ENCODE measurements at regions not wholly inside any gene's neighbourhood (a gene's known extent, or its start where the extent isn't known, plus 50 kb on each side); places are given as distances from the start of the nearest gene placed in this dataset.

DNA sequence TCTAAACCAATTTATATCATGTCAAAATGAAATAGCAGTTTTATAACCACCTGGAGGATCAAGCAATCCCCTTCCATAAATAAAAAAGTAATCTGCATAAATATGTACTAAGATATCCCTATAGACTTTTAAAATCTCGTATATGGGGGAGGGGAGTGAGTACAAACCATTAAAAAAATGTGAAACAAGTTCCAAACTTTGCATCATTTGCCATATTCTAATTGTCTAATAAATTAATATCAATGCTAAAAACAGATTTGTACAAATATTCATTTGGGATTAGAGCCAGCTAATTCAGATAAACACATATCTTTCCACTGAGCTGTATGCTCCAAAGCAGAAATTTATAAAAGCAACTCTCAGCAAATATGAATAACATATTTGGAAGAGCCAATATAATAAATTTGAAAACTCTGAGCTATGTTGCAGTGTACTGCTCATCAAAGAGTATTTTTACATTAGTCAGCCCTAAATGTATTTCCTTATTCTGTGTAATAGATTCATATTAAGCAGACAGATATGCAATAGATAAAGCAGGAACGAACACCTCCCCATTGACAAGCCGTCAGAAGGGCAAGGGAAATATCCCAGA is 970.2 kb downstream of the EFNB2 start:
- DNase-seq, result no peak

DNA sequence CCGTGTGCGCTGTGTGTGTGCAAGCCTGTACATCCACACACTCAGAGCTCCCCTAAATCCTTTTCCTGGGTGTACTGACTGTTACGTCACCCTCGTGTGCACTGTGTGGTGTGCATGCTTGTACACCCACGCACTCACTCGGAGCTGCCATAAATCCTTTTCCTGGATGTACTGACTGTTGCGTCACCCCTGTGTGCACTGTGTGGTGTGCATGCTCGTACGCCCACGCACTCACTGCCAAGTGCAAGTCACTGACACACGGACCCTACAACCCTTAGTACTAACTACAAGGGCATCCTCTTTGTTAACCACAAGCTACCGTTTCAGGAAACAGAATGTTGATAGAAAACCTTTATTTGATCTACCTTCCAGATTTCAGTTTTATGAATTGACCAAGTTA is 983.4 kb downstream of the EFNB2 start:
- no peak for DNase-seq

DNA sequence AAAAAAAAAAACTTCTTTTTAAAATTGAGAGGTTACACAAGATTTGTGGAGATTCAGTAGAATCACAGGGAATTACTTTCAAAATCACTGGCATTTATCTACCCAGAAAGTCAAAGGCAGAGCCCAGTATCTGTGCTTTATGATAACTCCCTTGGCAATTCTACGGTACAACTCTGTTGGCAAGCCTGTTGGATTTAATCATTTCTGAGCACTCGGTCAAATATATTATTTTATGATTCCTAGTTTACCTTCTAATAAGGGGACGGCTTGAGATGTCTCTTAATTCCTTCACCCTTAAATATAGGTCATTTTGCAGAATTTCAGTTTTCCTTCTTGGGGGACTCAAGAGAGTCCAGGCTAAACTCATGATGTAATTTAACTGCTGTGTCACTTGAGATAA is 987.6 kb downstream of the EFNB2 start:
- no peak for DNase-seq

DNA sequence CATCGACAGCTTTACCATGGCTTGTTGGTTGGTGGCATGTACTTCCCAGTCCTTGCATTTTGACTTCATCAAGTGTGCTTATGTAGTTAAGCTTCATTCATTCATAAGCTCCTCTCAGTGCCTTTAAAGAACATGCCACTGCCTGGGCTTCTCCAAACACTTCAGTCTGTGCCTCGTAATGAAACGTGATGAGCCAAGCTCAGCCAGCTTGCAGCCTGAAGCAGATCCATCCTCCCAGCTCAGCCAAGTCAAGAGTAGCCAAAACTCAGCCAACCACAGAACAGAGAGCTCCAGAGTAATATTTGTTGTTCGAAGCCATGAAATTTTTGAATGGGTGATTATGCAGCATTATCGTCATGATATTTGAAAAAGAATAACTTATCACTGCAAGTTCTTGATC is 989.7 kb downstream of the EFNB2 start:
- DNase-seq, result no peak

DNA sequence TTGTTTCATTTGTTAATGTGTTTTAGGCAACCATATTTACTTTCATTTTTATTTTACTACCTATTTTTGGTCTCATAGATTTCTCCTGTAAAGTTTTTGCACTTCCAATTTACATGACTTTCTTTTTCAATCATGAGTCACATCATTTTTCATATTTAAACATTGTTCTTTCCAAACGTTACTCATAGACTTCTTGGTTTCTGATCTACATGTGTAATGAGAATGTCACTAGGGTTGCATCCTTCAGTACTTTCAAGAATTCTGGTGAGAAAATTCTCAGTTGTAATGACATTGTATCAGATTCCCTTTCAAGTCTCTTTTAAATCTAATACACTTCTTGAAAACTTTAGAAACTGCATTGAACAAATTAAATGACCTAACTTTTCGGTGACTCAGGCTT is 991.7 kb downstream of the EFNB2 start:
- DNase-seq, result no peak

DNA sequence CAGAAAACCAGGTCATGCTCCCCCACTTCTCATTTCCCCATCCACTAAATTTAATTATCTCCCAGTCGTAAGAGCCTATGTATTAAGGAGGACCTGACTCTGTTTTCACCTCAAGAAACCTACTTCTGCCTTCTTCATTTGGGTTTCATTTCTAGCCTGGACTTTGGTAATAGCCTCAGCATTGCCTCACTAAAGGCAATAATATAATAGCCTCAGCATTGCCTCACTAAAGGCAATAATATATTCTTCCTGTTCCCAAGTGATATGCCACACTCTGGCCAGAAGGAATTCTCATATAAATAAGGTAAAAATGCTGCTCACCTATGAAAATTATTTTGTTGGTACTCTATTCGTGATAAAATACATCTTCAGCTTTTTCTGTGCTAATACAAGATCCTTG is 993.9 kb downstream of the EFNB2 start:
- DNase-seq, result no peak

DNA sequence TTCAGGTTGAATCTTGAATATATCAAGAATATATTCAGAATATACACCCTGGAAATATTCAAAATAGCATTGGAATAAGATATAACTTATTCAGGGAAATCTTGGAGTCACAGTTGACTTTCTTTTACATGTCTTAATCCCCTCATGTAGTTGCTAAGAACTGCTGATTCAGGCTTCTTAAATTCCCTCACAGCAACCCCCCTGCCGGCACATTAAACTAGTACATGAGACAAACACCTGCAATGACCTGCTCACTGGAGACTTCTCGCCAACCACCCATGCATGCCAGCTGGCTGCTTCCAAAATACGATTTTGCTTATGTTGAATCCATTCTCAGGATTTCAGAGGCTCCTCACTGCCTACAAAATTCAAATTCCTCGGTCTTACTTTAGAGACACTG is 997.1 kb downstream of the EFNB2 start:
- no peak for DNase-seq

DNA sequence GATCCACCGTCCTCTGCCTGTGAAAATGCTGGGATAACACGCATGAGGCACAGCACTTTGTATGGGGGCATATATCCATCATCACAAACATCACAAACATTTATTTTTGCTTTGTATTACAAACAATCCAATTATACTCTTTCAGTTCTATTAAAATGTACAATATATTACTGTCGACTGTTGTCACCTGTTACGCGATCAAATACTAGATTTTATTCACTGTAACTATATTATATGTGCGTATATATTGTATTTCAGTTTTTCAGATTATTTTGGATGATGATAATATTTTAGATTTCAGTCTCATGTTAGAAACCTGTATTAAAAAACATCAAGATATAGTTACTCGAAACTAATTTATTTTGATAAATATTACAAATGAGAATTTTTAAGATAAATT is 998.3 kb downstream of the EFNB2 start:
- DNase-seq, result no peak

DNA sequence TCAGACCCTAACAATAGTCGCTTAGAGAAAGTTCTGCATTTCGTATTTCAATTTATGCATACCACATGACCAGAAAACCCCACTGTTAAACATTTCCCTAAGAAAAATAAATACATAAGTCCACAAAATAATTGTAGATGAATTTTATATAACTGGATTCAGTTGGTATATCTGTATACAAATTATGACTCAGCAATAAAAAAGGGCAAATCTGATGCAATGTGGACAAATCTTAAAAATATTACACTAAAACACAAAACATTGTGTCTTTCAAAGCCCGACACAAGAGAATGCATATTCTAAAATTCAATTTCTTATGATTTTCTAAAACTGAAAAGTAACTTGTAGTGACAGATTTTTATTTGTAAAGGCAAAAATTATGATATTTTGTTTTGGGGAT is 1005.0 kb downstream of the EFNB2 start:
- DNase-seq, result no peak

DNA sequence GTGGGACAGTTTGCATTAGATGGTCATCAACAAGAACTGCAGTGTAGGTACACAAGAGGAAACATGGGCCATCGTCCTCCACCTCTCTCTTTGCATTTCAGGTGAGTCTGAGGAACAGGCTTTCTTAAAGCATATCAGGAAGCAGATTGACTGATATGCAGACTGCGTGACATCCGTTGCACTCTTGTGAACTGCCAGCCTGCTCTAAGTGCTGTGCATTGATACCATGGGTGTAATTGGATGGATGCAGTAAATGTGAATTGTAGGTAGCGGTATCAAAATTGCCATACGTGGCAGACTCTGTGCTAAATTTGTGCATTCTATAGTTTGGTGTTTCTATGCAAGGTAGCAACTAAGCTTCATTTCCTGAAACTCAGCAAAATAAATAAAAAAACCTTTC is 1008.3 kb downstream of the EFNB2 start:
- DNase-seq, result no peak

DNA sequence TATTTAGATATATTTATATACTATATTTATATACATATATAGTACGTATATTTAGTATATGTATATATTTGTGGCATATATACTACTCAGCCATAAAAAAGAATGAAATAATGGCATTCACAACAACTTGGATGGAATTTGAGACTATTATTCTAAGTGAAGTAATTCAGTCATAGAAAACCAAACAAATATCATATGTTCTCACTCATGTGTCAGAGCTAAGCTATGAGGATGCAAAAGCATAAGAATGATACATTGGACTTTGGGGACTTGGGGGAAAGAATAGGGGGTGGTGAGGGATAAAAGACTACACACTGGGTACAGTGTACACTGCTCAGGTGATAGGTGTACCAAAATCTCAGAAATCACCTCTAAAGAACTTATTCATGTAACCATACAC is 1015.7 kb downstream of the EFNB2 start:
- DNase-seq, result no peak

DNA sequence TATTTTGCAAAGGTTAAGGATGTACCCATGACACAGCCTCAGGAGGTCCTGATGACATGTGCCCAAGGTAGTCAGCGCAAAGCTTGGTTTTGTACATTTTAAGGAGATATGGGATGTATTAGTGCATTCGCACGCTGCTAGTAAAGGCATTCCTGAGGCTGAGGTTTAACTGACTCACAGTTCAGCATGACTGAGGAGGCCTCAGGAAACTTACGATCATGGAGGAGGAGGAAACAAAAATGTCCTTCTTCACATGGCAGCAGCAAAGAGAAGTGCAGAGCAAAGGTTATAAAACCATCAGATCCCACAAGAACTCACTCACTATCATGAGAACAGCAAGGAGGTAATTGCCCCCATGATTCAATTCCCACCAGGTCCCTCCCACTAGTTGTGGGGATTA is 1017.4 kb downstream of the EFNB2 start:
- DNase-seq, result no peak

DNA sequence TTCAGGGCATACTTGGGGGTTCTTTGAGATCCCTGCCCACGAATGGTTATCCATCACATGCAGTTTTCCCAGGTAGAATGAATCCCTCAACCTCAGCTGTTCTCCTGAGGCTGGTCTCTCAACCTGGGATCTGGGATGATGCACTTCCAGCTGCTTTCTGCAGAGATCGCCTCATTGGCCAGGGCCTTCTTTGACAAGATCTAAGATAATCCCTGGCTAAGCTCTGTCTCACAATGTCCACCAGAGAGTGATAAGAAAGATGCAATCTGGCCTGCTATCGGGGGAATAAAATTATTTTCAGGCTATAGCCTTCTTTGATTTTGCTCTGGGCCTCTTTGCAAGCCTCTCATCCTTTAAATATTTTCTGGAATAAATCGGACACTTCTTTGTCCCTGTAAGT is 1021.1 kb downstream of the EFNB2 start:
- DNase-seq, result no peak

DNA sequence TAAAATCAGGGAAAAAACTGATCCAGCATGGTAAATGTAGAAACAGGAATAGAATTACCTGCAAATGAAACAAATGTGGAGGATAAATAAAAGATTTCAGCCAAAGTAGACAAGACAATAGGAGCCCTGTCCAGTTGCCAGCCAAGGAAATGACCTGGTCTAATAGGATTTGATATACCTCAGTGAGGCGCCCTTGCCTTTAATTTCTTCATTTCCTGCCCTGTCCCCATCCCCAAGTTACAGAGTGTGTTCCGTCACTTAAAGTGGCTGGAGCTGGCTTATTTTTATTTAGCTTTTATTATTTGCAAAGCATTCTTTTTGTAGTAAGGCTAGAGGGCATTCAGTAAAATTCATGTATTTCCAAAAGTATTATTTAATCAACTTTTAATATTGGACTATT is 1022.0 kb downstream of the EFNB2 start:
- DNase-seq, result no peak

DNA sequence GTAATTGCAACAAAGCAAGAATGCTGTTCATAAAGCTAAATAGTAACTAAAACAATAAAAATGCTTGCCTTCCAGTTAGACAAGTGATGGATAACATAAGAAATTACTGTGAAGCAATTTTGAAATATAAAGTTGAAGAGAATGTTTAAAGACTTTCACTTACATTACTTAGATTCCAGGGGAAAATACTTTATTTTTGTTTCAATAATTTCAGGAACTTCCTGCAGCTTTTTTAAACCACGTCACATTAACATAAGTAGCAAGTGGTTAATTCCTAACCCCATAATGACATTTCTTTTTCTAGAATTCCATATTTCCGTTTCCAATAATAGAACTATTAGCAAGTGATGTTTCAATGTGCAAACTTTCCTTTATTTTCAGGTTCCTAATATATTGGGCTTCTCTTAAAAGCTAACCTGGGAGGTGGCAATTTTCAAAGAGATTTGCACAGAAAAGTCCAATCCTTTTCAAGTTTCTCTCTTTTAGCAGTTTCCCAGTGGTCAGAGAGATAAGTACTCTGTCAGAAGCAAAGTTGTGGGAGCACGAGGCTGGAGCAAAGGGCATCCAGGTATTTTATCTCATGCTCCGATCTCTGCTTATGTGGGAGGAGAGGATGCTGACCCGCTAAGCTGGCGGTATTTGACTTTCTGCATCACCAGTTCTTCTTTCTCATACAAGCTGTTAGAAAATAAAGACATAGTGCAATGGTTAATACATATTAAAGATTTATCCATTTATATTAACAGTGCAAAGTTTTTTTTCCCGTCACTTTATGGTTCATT is 1025.3 kb downstream of the EFNB2 start:
- DNase-seq, result no peak

DNA sequence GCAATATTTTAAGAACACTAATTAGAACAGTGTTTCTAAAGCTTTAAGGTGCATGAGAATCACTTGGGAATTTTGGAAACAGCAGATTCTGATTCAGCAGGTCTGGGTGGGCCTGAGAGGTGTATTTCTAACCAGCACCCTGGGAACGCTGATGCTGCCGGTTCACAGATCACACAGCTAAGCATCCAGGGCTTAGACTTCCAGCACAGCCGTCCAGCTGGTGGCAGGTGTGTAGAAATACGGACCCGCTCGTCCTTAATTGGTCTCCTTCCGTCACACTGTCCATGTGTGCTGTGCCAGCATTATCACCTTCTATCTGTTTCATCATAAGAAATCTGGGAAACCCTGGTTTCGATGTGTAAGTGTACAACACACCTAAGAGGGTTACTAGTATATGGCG is 1029.0 kb downstream of the EFNB2 start:
- no peak for DNase-seq

DNA sequence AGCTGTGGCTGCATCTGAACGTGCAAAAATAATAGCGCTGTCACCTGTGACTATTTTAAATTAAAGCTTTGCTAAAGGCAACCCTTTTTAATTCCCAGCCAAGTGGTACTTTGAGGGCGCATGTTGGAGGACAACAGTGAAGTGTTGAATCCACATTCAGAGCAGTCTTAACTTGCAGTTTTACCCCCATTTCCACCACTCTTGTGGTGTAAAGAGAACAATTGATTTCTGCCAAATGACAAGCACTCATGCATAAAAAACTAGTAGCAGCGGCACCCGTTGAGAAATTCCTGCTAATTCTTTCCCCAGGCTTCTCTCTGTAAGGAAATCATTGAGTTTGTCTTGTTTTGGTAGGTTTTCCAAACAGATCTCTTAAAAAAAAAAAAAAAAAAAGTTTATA is 1033.3 kb downstream of the EFNB2 start:
- DNase-seq, result no peak

DNA sequence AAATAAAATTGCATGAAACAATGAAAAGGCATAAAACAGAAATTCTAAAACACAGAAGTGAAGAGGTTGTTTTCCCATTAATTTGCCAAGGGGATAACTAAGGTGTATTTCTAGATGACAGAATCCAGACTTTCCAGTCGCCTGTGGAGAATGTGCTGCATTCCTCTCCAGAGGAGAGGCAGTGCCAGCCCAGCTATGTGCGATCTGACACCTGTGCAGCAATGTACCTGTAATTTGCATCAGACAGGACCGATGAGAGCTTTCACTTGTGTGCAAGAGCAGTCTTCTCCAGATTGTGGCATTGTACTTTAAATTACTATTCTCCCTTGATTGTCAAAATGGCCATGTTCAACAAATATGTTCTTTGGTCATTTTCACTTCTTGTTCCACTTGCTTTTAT is 1037.9 kb downstream of the EFNB2 start:
- DNase-seq, result no peak

DNA sequence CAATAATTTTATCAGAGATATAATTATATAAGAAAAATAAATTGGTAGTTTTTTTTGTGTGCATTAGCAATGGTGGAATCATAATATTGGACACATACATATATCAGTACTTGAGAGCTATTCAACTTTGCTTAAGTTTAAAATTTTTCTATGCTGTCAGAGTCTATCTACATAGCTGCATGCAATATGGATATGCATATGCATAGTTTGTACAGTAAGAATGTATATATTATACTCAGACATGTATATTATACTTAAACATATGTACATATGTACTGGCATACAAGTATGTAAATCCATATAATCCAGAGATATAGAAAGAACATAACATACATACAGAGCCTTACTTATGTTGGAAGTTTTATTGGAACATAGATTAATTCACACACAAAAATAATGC is 1043.2 kb downstream of the EFNB2 start:
- DNase-seq, result no peak

DNA sequence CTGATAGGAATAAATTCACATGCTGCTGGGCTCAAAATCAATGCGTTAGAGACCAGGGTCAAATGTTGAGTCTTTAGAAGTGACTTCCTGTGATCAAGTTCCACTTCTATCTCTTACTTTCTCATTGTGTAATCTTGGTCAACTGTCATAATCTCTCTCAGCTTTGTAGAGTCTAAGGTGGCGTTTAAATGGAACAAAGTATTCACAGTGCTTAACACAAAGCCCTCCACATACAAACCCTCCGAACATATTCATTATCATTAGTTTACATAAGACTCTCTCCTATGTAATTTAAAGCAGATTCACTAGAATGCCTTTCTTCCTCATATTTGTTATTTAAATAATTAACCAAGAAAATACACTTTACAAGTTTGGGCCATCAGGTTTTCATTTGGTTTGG is 1044.1 kb downstream of the EFNB2 start:
- DNase-seq, result no peak

DNA sequence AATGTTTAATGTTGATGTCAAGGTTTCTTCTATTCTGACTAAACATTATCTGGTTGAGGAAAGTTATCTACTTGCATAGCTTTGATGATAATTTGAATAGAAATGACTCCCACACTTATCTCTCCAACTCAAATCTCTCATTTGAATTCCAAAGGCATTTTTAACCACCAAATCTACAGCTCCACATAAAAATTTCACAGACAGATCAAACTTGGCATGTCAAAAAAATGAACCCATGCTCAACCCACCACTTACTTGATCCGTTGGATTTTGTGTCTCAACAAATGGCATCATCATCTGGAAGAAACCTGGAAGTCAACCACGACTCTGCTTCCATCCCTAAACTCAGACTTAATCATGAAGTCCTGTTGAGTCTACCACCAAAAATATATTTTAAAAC is 1050.4 kb downstream of the EFNB2 start:
- DNase-seq, result no peak

DNA sequence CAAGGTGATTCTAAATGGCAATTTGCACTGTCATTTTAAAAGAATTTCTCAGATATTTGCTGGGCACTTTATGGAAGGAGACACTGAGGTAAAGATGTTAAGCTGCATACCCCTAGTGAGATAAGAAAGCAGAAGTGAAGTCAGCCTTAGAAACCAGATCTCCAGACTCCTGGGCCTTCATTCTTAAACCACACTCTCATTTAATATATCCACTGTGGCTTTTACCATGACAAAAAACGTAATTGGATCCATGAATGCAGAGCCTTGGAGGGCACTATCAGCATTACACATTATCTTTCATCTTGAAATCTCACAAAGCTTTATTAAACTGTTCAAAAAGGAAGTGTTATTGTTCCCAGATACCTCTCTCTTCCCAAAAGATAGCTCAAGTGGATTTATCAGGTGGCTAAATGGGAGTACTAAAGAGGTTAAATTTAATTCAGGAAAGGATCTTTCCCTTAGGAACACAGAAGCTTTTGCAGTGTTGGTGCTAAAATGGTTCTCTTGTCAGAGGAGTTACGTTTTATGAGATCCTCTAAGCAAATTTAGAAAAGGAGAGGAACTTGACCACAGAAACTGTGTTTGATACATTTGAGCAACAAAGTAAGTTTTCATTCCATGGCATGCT is 1060.4 kb downstream of the EFNB2 start:
- DNase-seq, result no peak

DNA sequence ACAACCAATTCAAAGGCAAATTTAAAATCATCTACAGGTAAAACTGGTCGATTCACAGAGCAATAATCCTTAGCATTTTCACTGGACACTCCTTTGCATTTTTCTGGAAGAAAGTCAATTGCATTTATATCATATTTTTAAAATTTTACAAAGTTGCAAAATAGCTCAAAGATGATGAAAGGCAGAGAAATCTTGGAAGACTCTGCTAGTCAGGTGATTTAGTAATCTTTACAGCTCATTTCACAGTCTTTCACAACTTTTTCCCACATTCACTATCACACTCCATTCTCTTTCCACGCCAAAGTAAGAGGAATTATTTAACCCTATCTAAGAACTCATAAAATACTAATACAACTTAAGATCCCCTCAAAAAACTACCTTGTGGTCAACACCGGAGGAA is 1063.8 kb downstream of the EFNB2 start:
- DNase-seq, result no peak

DNA sequence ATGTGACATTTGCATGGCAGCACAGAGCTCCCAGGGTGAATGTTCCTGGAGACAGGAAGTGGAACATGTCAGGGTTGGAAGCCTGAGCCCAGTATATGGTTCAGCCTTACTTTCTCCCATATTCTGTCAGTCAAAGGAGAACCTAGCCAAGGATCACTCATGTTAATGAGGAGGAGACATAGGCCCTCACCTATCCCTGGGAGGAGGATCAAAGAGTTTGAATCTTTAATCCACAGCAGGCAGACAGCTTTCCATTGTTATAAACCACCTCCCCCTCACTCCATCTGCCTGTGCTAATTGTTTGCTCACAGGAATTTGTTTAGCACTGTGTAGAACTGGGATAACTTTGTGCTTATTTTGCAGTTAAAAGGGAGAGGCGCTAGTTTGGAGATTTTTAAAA is 1069.1 kb downstream of the EFNB2 start:
- no peak for DNase-seq

DNA sequence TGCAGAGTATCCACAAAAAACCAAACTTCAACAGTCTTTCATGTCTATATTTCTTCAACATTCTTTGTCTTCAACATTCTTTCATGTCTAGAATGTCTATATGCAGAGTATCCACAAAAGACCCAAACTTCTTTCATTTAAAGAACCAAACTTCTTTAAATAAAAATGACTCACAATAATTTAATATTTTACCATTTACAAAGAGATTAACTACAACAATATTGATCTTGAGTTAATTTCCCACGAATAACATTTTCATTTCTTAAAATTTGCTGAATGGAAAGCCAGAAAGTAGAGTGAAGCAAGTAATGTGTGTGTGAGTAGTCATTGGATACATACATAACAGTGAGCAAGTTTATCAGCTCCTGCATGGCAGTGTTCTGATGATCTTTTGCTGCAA is 1069.7 kb downstream of the EFNB2 start, which contains the start of gene DAOA:
TSS of gene DAOA (plus strand) at position 301 of the 400 bp plus-strand sequence.
- no peak for DNase-seq
